ENCODE measurements at regions not wholly inside any gene's neighbourhood (a gene's known extent, or its start where the extent isn't known, plus 50 kb on each side); places are given as distances from the start of the nearest gene placed in this dataset.

- 10% methylated on average over 5 of the region's 5 CpGs for WGBS (ENCODE audit: low lambda C conversion rate)
- H3K27ac ChIP-seq (ENCODE audit: extremely low read length, insufficient read depth, low read length): no peak overlapping the region
- ChIA-PET CTCF (ENCODE audit: low intra/inter-chr PET ratio, low total read pairs) (no interaction called here), POLR2A (no interaction called here)
- H3K9me3 ChIP-seq (ENCODE audit: low read length): no peaks in the 10 kb centered on the region
- in situ Hi-C loops (cut with HindIII; ENCODE audit: extremely low pct_ligation_motif_present, low pct_unique_long_range_greater_than_20kb) (no loop called here), intact Hi-C loops (cut with micrococcal nuclease; ENCODE audit: unreplicated experiment) (no loop called here)
- no peaks in the 10 kb centered on the region for H4K20me1 ChIP-seq (ENCODE audit: insufficient read depth, low read length)
- no peak overlapping the region for H2AFZ ChIP-seq (ENCODE audit: low read length)
- DNase-seq (ENCODE audit: low spot score): no peak
- no peak for FAIRE-seq
- no peaks in the 10 kb centered on the region for H3K36me3 ChIP-seq (replicated peaks in 1 of 2; ENCODE audit: control insufficient read depth in 1 of 2, insufficient read depth in 2 of 2, low read length in 2 of 2)
- H3K4me2 ChIP-seq (ENCODE audit: low read depth, low read length): no peak overlapping the region
- no peaks in the 10 kb centered on the region for H3K79me2 ChIP-seq (ENCODE audit: insufficient read depth, low read length)
- H3K27me3 ChIP-seq (ENCODE audit: control insufficient read depth in 1 of 2, insufficient read depth in 2 of 2, low read length in 2 of 2): peaks cover 2 to 34% of the 10 kb centered on the region in 2 experiments; a peak in 4 of 5 replicates
- TF ChIP-seq BRD4 (CRISPR knock-in tag; IDR thresholded peaks at IDR 0.05): no peak
- no TSS peak for BruUV-seq (replicated peaks)
- H3K9ac ChIP-seq (ENCODE audit: insufficient read depth, low read depth, low read length): no peak overlapping the region
- ATAC-seq: no peak
- no peaks in the 10 kb centered on the region for H3K4me1 ChIP-seq (ENCODE audit: insufficient read depth, low read length)
- H3K4me3 ChIP-seq (replicated peaks in 1 of 3; ENCODE audit: insufficient read depth in 1 of 3, low read depth in 2 of 3, low read length in 3 of 3): no peak overlapping the region
Observed at GRCh38 chr2:760001-760400, 82.8 kb upstream of the TMEM18 start.

DNA sequence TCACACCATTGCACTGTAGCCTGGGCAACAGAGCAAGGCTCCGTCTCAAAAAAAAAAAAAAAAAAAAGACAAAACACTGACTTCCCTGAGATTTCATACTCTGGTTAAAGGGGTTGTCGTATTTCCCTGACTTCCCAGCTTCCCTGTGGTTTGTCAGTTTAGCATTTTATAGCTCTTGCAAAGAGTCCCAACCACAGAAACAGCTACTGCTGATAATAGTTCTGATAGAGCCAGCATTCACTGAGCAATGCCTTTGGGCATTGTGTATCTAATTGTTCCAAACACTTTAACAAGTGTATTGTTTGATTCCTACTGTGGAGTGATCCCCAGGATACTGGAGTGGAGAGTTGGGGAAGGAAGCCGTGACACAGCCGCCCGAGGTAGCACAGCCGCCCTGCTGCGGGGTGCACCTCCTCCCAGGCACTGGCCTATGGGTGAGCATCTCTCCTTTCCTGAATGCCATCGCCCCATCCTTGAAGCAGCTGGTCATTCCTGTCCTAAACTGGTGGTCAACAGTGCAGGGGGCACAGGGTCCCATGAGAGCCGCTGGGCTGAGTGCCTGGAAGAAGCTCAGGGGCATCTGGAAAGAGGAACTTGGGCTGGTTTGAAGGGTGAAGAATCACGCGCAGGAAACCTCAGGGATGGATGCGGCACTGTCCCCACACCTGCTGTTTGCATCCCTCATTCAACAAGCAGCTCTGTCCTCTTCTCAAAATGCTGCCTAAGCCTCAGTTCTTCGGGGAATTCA lies 81.0 kb upstream of the TMEM18 start:
- no peak overlapping the region for H3K27ac ChIP-seq (ENCODE audit: extremely low read length, insufficient read depth, low read length)
- ChIA-PET POLR2A (no interaction called here), CTCF (ENCODE audit: low intra/inter-chr PET ratio, low total read pairs) (no interaction called here)
- intact Hi-C loops (cut with micrococcal nuclease; ENCODE audit: unreplicated experiment): no loop called here
- H3K4me1 ChIP-seq (ENCODE audit: insufficient read depth, low read length): no peaks in the 10 kb centered on the region
- FAIRE-seq: no peak
- DNase-seq (ENCODE audit: low spot score): no peak
- no peak overlapping the region for H3K4me2 ChIP-seq (ENCODE audit: low read depth, low read length)
- no peaks in the 10 kb centered on the region for H4K20me1 ChIP-seq (ENCODE audit: insufficient read depth, low read length)
- no peak for TF ChIP-seq ZSCAN20 (CRISPR knock-in tag; IDR thresholded peaks at IDR 0.05; ENCODE audit: borderline replicate concordance)
- TF ChIP-seq PCBP1 (IDR thresholded peaks at IDR 0.05; ENCODE audit: borderline replicate concordance, low read depth, low read length): no peak
- no TSS peak for BruUV-seq (replicated peaks)
- no peak for ATAC-seq
- H3K9ac ChIP-seq (ENCODE audit: insufficient read depth, low read depth, low read length): no peak overlapping the region
- no peaks in the 10 kb centered on the region for H3K79me2 ChIP-seq (ENCODE audit: insufficient read depth, low read length)
- H3K27me3 ChIP-seq (ENCODE audit: control insufficient read depth in 1 of 2, insufficient read depth in 2 of 2, low read length in 2 of 2): peaks cover 0 to 29% of the 10 kb centered on the region in 2 experiments; a peak in 4 of 5 replicates
- H3K9me3 ChIP-seq (ENCODE audit: low read length): no peaks in the 10 kb centered on the region
- in situ Hi-C loops (cut with HindIII; ENCODE audit: extremely low pct_ligation_motif_present, low pct_unique_long_range_greater_than_20kb): no loop called here
- H3K36me3 ChIP-seq (replicated peaks in 1 of 2; ENCODE audit: control insufficient read depth in 1 of 2, insufficient read depth in 2 of 2, low read length in 2 of 2): no peaks in the 10 kb centered on the region
- 34% methylated on average over 13 of the region's 13 CpGs for WGBS (ENCODE audit: low lambda C conversion rate)
- H3K4me3 ChIP-seq (replicated peaks in 1 of 3; ENCODE audit: insufficient read depth in 1 of 3, low read depth in 2 of 3, low read length in 3 of 3): no peak overlapping the region
- no peak overlapping the region for H2AFZ ChIP-seq (ENCODE audit: low read length)
